ENCODE measurements at regions not wholly inside any gene's neighbourhood (a gene's known extent, or its start where the extent isn't known, plus 50 kb on each side); places are given as distances from the start of the nearest gene placed in this dataset.

GRCh38 chr5:126263591-126264184 is 159.5 kb upstream of the GRAMD2B start:
- no peak for DNase-seq (ENCODE audit: low read depth)
- no peak for TF ChIP-seq CTCF (conservative IDR thresholded peaks at IDR 0.05; ENCODE audit: low read length)
- H3K4me3 ChIP-seq (ENCODE audit: low read length) = no peak overlapping the region

DNA sequence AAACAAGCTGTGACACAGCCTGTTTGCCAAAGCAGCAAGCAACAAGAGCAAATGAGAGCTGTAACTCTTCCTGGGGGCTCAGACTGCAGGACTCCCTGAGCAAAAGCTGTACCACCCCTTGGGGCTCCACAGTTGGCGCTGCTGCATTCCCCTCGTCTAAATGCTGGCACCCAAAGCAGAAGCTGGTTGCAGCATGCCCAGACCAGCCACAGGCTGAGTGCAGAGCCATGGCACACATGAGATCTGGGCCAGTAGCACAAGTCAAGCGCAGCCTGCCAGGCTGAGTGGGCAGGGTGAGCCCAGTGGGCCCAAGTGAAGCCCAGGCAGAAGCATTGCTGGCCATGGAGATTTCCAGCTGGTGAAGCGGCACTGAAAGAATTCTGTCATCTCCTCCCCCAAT is 157.3 kb upstream of the GRAMD2B start:
- no peak for TF ChIP-seq CTCF (conservative IDR thresholded peaks at IDR 0.05; ENCODE audit: low read length)
- no peak for DNase-seq (ENCODE audit: low read depth)
- H3K4me3 ChIP-seq (ENCODE audit: low read length) = no peak overlapping the region

- no peak overlapping the region for H3K4me3 ChIP-seq (ENCODE audit: low read length)
- no peak for DNase-seq (ENCODE audit: low read depth)
- no peak for TF ChIP-seq CTCF (conservative IDR thresholded peaks at IDR 0.05; ENCODE audit: low read length)
Observed at GRCh38 chr5:126267438-126267837, 155.8 kb upstream of the GRAMD2B start.

DNA sequence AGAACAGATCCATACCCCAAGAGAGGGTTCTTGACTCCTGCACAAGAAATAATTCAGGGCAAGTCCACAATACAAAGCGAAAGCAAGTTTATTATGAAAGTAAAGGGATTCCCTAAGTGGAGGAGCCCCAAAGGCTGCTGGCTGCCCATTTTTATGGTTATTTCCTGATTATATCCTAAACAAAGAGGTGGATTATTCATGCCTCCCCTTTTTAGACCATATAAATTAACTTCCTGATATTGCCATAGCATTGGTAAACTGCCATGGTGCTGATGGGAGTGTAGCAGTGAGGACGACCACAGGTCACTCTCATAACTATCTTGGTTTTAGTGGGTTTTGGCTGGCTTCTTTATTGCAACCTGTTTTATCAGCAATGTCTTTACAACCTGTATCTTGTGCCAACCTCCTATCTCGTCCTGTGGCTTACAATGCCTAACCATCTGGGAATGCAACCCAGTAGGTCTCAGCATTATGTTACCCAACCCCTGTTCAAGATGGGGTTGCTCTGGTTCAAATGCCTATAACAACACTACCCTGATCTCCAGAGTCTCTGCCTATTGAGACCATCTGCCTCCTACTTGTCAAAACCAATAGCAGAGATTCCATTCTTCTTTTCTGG is 154.4 kb upstream of the GRAMD2B start:
- no peak for DNase-seq (ENCODE audit: low read depth)
- H3K4me3 ChIP-seq (ENCODE audit: low read length) = no peak overlapping the region
- TF ChIP-seq CTCF (conservative IDR thresholded peaks at IDR 0.05; ENCODE audit: low read length) = no peak

DNA sequence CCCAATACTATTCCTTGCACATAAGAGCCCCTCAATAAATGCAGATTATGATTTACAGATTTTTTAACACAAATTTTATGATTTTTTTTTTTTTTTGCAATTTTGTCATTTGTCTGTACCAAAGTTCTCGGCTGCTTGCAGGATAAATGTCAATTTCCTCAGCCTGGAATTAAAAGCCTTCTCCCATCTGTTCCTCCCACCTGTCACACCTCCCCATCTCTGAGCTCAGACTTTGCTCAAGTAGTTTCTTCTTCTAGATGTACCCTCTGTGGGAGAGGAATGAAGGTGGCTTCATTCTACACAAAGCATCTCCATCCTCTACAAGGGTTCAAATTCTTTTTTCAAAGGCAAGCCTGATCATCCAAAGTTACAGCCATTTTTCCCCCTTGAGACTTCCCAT is 153.7 kb upstream of the GRAMD2B start:
- no peak for TF ChIP-seq CTCF (conservative IDR thresholded peaks at IDR 0.05; ENCODE audit: low read length)
- DNase-seq (ENCODE audit: low read depth) = no peak

GRCh38 chr5:126271141-126271540 is 152.1 kb upstream of the GRAMD2B start:
- no peak for DNase-seq (ENCODE audit: low read depth)
- no peak overlapping the region for H3K4me3 ChIP-seq (ENCODE audit: low read length)
- TF ChIP-seq CTCF (conservative IDR thresholded peaks at IDR 0.05; ENCODE audit: low read length) = no peak

More for the DNA sequence above, 153.7 kb upstream of the GRAMD2B start:
- no peak overlapping the region for H3K4me3 ChIP-seq (ENCODE audit: low read length)

DNA sequence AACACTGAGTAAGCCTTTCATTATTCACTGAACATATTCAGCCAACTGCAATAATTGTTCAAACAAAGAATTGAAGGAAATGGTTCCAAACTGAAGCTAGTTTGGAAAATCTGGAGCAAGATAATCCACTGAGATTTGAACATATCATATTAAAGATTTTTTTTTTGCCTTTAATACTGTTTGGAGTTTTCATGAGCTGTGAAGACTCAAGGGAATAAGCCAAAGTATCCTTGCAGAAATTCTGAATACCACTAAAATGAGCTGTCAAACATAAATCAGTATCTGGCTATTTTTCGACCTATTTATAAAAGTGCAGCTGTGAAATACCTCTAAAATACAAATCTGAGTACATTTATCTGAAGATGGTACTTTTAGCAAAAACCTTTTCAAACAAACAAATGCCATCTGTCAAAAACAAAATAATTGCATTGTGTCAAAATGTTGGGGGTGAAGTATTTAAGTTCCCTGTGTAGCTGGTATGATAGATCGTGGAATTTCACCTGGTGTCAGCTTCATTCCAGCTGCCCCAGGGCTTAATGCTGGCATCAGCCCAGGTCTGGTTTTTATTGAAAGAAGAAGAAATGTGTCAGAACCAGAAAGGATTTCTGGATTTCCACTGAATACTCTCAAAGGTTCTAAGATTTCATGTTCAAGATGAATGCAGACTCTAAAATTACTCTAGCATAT is 149.0 kb upstream of the GRAMD2B start:
- no peak for TF ChIP-seq CTCF (conservative IDR thresholded peaks at IDR 0.05; ENCODE audit: low read length)
- H3K4me3 ChIP-seq (ENCODE audit: low read length) = no peak overlapping the region
- DNase-seq (ENCODE audit: low read depth) = no peak
